ENCODE measurements at regions not wholly inside any gene's neighbourhood (a gene's known extent, or its start where the extent isn't known, plus 50 kb on each side); places are given as distances from the start of the nearest gene placed in this dataset.

- TF ChIP-seq, protein P1, sequence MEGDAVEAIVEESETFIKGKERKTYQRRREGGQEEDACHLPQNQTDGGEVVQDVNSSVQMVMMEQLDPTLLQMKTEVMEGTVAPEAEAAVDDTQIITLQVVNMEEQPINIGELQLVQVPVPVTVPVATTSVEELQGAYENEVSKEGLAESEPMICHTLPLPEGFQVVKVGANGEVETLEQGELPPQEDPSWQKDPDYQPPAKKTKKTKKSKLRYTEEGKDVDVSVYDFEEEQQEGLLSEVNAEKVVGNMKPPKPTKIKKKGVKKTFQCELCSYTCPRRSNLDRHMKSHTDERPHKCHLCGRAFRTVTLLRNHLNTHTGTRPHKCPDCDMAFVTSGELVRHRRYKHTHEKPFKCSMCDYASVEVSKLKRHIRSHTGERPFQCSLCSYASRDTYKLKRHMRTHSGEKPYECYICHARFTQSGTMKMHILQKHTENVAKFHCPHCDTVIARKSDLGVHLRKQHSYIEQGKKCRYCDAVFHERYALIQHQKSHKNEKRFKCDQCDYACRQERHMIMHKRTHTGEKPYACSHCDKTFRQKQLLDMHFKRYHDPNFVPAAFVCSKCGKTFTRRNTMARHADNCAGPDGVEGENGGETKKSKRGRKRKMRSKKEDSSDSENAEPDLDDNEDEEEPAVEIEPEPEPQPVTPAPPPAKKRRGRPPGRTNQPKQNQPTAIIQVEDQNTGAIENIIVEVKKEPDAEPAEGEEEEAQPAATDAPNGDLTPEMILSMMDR (IDR thresholded peaks at IDR 0.05) = no peak
- TF ChIP-seq POLR2A (IDR thresholded peaks at IDR 0.05) = no peak
These were observed 63.8 kb upstream of the EPHA4 start for GRCh38 chr2:221635949-221636348.

Data from tibial nerve (tissue), 3 donors.